H1 (cell line): ENCODE measurements at regions not wholly inside any gene's neighbourhood (a gene's known extent, or its start where the extent isn't known, plus 50 kb on each side); places are given as distances from the start of the nearest gene placed in this dataset.

ENCODE experiments used
- BCL11A ChIP-seq, 2 experiments: IDR thresholded peaks; one replicate each; pipeline ENCODE4 v1.6.1; 2011; ENCODE audit warnings: low read depth in 2 of 2, low read length in 2 of 2, mild to moderate bottlenecking in 2 of 2
- CTCF ChIP-seq, 3 experiments: IDR thresholded peaks; 1 replicate in 2 of 3; 2 replicates in 1 of 3; pipeline versions ENCODE4 v1.5.1 to v1.6.1; 2011; ENCODE audit warnings: low read length in 3 of 3, mild to moderate bottlenecking in 3 of 3, inconsistent platforms in 2 of 3, low read depth in 1 of 3, moderate library complexity in 1 of 3; ENCODE audit not compliant: insufficient read depth in 1 of 3; ENCODE audit errors: control extremely low read depth in 1 of 3
- EZH2 ChIP-seq: fragments of 200-600 bp; sonication (generic); IDR thresholded peaks from 2 replicates; pipeline ENCODE4 v1.7.1; 2012; ENCODE audit warnings: low read depth, mild to moderate bottlenecking, moderate library complexity, low read length, inconsistent platforms; ENCODE audit not compliant: severe bottlenecking
- MAX ChIP-seq: IDR thresholded peaks from 2 replicates; pipeline ENCODE4 v1.6.1; 2012; ENCODE audit warnings: inconsistent platforms
- PHF8 ChIP-seq: fragments of 200-600 bp; sonication (generic); conservative IDR thresholded peaks from 2 replicates; pipeline ENCODE4 v1.7.1; 2012; ENCODE audit warnings: low read depth, mild to moderate bottlenecking, inconsistent platforms, low read length, moderate library complexity
- RNF2 ChIP-seq: fragments of 200-900, 300-1000 bp; sonication (generic); IDR thresholded peaks from 2 replicates; pipeline ENCODE4 v1.7.1; 2016; ENCODE audit warnings: borderline replicate concordance, low read depth, mild to moderate bottlenecking, antibody characterized with exemption, low read length; ENCODE audit not compliant: poor library complexity, severe bottlenecking; ENCODE audit errors: missing control alignments
- RXRA ChIP-seq: IDR thresholded peaks from 2 replicates; pipeline ENCODE4 v1.6.1; 2011; ENCODE audit warnings: low read depth, mild to moderate bottlenecking, low read length, moderate library complexity; ENCODE audit not compliant: insufficient read depth
- SP1 ChIP-seq: IDR thresholded peaks from 2 replicates; pipeline ENCODE4 v1.6.1; 2011; ENCODE audit warnings: low read depth, low read length
- ZNF274 ChIP-seq: IDR thresholded peaks from 2 replicates; pipeline ENCODE4 v1.7.0; 2012; ENCODE audit warnings: low read length, borderline replicate concordance; ENCODE audit errors: extremely low read depth
- TF ChIP-seq, protein P1 (sequence below): IDR thresholded peaks from 2 replicates; pipeline ENCODE4 v1.6.1; 2011; ENCODE audit warnings: low read length, improper control_type of control experiment

GRCh38 chr1:209484429-209484828 is 99.1 kb upstream of the CAMK1G start:
- TF ChIP-seq CTCF (IDR thresholded peaks at IDR 0.05; ENCODE audit: control extremely low read depth in 1 of 3, insufficient read depth in 1 of 3, low read depth in 1 of 3, low read length in 3 of 3) (no peak), MAX (no peak), RNF2 (no peak), SP1 (no peak), PHF8 (no peak), RXRA (no peak), BCL11A (IDR thresholded peaks at IDR 0.05; ENCODE audit: low read depth in 2 of 2, low read length in 2 of 2) (no peak), EZH2 (no peak), ZNF274 (no peak)
- TF ChIP-seq, protein P1, sequence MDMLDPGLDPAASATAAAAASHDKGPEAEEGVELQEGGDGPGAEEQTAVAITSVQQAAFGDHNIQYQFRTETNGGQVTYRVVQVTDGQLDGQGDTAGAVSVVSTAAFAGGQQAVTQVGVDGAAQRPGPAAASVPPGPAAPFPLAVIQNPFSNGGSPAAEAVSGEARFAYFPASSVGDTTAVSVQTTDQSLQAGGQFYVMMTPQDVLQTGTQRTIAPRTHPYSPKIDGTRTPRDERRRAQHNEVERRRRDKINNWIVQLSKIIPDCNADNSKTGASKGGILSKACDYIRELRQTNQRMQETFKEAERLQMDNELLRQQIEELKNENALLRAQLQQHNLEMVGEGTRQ = no peak
